ENCODE measurements at regions not wholly inside any gene's neighbourhood (a gene's known extent, or its start where the extent isn't known, plus 50 kb on each side); places are given as distances from the start of the nearest gene placed in this dataset.

- no peak for TF ChIP-seq CTCF (IDR thresholded peaks at IDR 0.05; ENCODE audit: extremely low read depth, missing control alignments)
- DNase-seq (ENCODE audit: low spot score): no peak
Measured at GRCh38 chr7:63073736-63074135, 924.9 kb upstream of the ZNF722 start.

- no peak for TF ChIP-seq CTCF (IDR thresholded peaks at IDR 0.05; ENCODE audit: extremely low read depth, missing control alignments)
- no peak for DNase-seq (ENCODE audit: low spot score)
Measured at GRCh38 chr7:63077841-63078240, 920.8 kb upstream of the ZNF722 start.

GRCh38 chr7:63080406-63080805, 918.2 kb upstream of the ZNF722 start:
- no peak for TF ChIP-seq CTCF (IDR thresholded peaks at IDR 0.05; ENCODE audit: extremely low read depth, missing control alignments)

GRCh38 chr7:63080831-63081230, 917.8 kb upstream of the ZNF722 start:
- TF ChIP-seq CTCF (IDR thresholded peaks at IDR 0.05; ENCODE audit: extremely low read depth, missing control alignments): no peak
- no peak for DNase-seq (ENCODE audit: low spot score)

More at GRCh38 chr7:63080406-63080805, 918.2 kb upstream of the ZNF722 start:
- no peak for DNase-seq (ENCODE audit: low spot score)

GRCh38 chr7:63087575-63088190, 911.0 kb upstream of the ZNF722 start:
- TF ChIP-seq CTCF (IDR thresholded peaks at IDR 0.05; ENCODE audit: extremely low read depth, missing control alignments): no peak
- DNase-seq (ENCODE audit: low spot score): no peak

GRCh38 chr7:63092951-63093350, 905.7 kb upstream of the ZNF722 start:
- no peak for DNase-seq (ENCODE audit: low spot score)
- TF ChIP-seq CTCF (IDR thresholded peaks at IDR 0.05; ENCODE audit: extremely low read depth, missing control alignments): no peak

GRCh38 chr7:63093481-63093880, 905.2 kb upstream of the ZNF722 start:
- no peak for TF ChIP-seq CTCF (IDR thresholded peaks at IDR 0.05; ENCODE audit: extremely low read depth, missing control alignments)

More at GRCh38 chr7:63093481-63093880, 905.2 kb upstream of the ZNF722 start:
- no peak for DNase-seq (ENCODE audit: low spot score)

All from GM20000 (cell line).